ENCODE measurements at regions not wholly inside any gene's neighbourhood (a gene's known extent, or its start where the extent isn't known, plus 50 kb on each side); places are given as distances from the start of the nearest gene placed in this dataset.

DNA sequence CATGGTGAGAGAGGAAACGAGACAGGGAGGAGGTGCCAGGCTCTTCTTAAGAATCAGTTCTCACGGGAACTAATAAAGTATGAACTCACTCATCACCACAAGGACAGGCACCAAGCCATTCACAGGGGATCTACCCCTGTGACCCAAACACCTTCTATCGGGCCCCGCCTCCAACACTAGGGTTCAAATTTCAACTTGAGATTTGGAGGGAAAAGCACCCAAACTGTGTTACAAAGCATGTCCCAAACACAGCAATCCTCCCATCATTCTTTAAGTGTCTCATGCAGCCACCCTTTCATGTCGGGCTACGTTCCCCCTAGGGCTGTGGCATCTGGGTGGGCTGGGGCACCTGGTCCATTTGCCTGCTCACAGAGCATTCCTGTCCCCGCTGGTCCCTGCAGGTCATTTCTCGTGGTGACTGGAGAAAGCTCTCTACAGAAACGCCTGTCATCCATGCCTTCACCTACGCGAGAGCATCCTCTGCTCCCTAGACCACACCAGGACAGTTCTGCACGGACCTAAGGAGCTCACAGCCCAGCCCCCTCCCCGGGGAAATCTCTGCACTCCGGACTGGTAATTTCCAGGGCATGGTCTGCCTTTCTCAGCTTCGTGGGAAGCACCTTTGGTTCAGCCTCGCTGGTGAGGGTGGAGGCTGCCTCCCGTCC, 79.6 kb downstream of the TTLL2 start:
- Histone ChIP-seq H2AFZ (ENCODE audit: low read depth, low read length, poor library complexity, severe bottlenecking) (no peak overlapping the region), H3K79me2 (ENCODE audit: insufficient read depth, low read length) (no peaks in the 10 kb centered on the region), H3K36me3 (ENCODE audit: control insufficient read depth in 1 of 2, insufficient read depth in 2 of 2, low read length in 2 of 2) (no peaks in the 10 kb centered on the region), H3K4me2 (ENCODE audit: low read length) (no peak overlapping the region), H3K4me1 (ENCODE audit: control insufficient read depth in 1 of 2, insufficient read depth in 2 of 2, low read length in 2 of 2) (no peaks in the 10 kb centered on the region), H3K4me3 (replicated peaks in 1 of 2; ENCODE audit: low read depth in 1 of 2, low read length in 2 of 2) (no peak overlapping the region), H3K9me3 (ENCODE audit: control insufficient read depth in 1 of 2, insufficient read depth in 1 of 2, low read depth in 1 of 2, low read length in 2 of 2) (no peaks in the 10 kb centered on the region), H4K20me1 (ENCODE audit: insufficient read depth) (no peaks in the 10 kb centered on the region), H3K27ac (ENCODE audit: low read depth, low read length) (no peak overlapping the region), H3K9ac (ENCODE audit: low read length) (no peak overlapping the region), H3K9me2 (ENCODE audit: insufficient read depth) (no peaks in the 10 kb centered on the region), H3K27me3 (ENCODE audit: insufficient read depth, low read length) (peaks cover 18% of the 10 kb centered on the region)
- DNase-seq (ENCODE audit: low read depth, low spot score) = no peak
- CTCF ChIA-PET = no interaction called here
- no peak for TF ChIP-seq SP1 (IDR thresholded peaks at IDR 0.05; ENCODE audit: low read depth)
- no peak for TF ChIP-seq CEBPB (IDR thresholded peaks at IDR 0.05; ENCODE audit: low read depth)
- TF ChIP-seq POLR2AphosphoS5 (IDR thresholded peaks at IDR 0.05; ENCODE audit: low read depth, low read length) = no peak
- TF ChIP-seq, protein P1, sequence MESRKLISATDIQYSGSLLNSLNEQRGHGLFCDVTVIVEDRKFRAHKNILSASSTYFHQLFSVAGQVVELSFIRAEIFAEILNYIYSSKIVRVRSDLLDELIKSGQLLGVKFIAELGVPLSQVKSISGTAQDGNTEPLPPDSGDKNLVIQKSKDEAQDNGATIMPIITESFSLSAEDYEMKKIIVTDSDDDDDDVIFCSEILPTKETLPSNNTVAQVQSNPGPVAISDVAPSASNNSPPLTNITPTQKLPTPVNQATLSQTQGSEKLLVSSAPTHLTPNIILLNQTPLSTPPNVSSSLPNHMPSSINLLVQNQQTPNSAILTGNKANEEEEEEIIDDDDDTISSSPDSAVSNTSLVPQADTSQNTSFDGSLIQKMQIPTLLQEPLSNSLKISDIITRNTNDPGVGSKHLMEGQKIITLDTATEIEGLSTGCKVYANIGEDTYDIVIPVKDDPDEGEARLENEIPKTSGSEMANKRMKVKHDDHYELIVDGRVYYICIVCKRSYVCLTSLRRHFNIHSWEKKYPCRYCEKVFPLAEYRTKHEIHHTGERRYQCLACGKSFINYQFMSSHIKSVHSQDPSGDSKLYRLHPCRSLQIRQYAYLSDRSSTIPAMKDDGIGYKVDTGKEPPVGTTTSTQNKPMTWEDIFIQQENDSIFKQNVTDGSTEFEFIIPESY (IDR thresholded peaks at IDR 0.05; ENCODE audit: extremely low read depth, insufficient replicate concordance, low read length) = no peak
- TF ChIP-seq, protein P2, sequence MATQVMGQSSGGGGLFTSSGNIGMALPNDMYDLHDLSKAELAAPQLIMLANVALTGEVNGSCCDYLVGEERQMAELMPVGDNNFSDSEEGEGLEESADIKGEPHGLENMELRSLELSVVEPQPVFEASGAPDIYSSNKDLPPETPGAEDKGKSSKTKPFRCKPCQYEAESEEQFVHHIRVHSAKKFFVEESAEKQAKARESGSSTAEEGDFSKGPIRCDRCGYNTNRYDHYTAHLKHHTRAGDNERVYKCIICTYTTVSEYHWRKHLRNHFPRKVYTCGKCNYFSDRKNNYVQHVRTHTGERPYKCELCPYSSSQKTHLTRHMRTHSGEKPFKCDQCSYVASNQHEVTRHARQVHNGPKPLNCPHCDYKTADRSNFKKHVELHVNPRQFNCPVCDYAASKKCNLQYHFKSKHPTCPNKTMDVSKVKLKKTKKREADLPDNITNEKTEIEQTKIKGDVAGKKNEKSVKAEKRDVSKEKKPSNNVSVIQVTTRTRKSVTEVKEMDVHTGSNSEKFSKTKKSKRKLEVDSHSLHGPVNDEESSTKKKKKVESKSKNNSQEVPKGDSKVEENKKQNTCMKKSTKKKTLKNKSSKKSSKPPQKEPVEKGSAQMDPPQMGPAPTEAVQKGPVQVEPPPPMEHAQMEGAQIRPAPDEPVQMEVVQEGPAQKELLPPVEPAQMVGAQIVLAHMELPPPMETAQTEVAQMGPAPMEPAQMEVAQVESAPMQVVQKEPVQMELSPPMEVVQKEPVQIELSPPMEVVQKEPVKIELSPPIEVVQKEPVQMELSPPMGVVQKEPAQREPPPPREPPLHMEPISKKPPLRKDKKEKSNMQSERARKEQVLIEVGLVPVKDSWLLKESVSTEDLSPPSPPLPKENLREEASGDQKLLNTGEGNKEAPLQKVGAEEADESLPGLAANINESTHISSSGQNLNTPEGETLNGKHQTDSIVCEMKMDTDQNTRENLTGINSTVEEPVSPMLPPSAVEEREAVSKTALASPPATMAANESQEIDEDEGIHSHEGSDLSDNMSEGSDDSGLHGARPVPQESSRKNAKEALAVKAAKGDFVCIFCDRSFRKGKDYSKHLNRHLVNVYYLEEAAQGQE (IDR thresholded peaks at IDR 0.05; ENCODE audit: low read depth) = no peak
- TF ChIP-seq, protein P3, sequence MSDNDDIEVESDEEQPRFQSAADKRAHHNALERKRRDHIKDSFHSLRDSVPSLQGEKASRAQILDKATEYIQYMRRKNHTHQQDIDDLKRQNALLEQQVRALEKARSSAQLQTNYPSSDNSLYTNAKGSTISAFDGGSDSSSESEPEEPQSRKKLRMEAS (IDR thresholded peaks at IDR 0.05) = no peak
- no peak for TF ChIP-seq SRF (IDR thresholded peaks at IDR 0.05; ENCODE audit: low read depth)
- TF ChIP-seq SIN3A (IDR thresholded peaks at IDR 0.05; ENCODE audit: low read depth) = no peak
- TF ChIP-seq FOSL1 (IDR thresholded peaks at IDR 0.05; ENCODE audit: low read depth) = no peak
- no peak for TF ChIP-seq EGR1 (IDR thresholded peaks at IDR 0.05; ENCODE audit: low read depth)
- TF ChIP-seq CBX3 (IDR thresholded peaks at IDR 0.05; ENCODE audit: low read depth) = no peak
- TF ChIP-seq ZNF274 (IDR thresholded peaks at IDR 0.05; ENCODE audit: low read depth, low read length) = no peak
- TF ChIP-seq EZH2 (IDR thresholded peaks at IDR 0.05) = no peak
- RAD21 ChIA-PET (ENCODE audit: low non-redundant PET in 1 of 2, low total read pairs in 2 of 2, uncharacterized antibody in 2 of 2, unreplicated experiment in 2 of 2) = no interaction called here
- no peak for ATAC-seq
- POLR2A ChIA-PET = no interaction called here
- intact Hi-C loops (cut with micrococcal nuclease) = no loop called here
- no TSS peak for BruUV-seq (replicated peaks)

Measured in HCT116 (cell line).